ENCODE measurements at regions not wholly inside any gene's neighbourhood (a gene's known extent, or its start where the extent isn't known, plus 50 kb on each side); places are given as distances from the start of the nearest gene placed in this dataset.

DNA sequence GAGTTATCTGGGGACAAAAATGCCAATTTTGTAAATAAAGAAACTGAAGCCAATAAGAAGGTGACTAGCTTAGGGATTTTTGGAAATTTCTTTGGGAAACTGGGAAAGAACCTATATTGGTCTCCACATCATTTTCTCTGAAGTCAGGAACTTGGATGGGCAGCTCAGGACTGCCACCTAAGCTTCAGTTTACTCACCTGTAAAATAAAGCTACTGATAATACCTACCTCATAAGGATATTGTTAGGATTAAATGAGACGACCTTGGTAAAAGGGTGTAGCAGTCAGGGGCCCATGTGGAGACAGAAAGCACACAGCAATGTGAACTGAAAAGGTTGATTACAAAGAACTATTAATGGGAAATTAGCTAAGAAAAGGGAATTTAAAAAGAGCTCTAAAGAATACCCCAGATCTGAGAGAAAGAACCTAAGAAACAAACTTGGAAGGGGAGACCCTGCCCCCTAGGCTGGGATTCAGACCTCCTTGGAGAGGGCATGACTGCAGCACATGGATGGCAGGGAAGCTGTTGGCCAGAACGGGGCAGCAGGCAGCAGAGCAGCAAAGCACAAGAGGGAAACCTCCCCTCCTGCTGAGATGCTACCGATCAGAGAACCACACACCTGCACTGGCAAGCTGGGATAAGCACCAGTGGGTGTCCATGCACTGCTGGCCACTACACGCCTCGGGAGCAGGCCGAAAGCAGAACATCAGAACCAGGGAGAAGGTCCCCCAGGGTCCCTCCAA, 83.7 kb upstream of the THBS1 start:
- POLR2A ChIA-PET = no interaction called here
- CTCF ChIA-PET = interaction anchor here (1.0 to 1.8 kb wide), 2 partner anchors 83 to 260 kb away, joined by 3 to 9 read pairs; partner anchors contain the start of gene THBS1
- Mint-ChIP-seq H3K9me3 (ENCODE audit: insufficient read depth) (no peaks in the 10 kb centered on the region), H3K36me3 (ENCODE audit: low read depth) (no peaks in the 10 kb centered on the region), H3K4me3 (no peak overlapping the region), H3K27me3 (ENCODE audit: low read depth) (peaks cover 10% of the 10 kb centered on the region), H3K27ac (no peak overlapping the region), H3K4me1 (ENCODE audit: low read depth) (peaks cover 26% of the 10 kb centered on the region)
- ATAC-seq (no peak), DNase-seq (no peak)

DNA sequence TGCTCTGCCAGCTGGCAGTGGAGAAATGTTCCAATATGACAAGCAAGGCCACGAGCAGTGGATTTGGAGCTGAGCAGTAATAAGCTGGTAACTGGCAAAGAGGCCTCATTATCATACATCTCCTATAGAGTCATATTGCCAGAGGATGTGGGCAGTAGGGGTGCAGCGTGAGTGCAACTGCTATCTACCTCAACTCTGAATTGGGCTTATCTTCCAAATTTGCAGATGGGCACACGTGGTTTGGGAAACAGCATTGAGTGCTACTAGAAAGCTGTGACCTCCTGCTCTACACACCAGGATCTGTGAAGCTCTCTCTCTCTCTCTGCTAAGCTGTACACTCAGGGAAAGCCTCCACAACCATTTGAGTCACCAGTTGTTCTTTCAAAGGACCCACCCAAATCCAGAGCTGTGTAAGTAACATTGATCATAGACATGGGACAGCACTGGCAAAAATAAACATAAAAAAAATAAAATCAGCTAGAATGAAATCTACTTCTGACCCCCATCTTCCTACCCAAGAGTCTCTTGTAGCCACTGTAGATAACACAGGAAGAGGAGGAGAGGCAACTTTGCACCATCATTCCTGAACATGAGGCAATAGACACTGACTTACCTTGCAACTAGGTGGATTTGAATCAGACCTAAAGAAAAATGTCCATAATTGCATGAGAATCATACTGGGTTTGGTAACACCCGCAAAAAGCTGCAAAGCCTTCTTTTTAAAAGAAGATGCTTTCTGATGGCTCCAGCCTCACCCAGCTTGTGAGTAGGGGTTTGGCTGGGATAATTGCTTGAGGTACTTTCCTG, 82.9 kb upstream of the THBS1 start:
- Mint-ChIP-seq H3K36me3 (ENCODE audit: low read depth) (no peaks in the 10 kb centered on the region), H3K9me3 (ENCODE audit: insufficient read depth) (no peaks in the 10 kb centered on the region), H3K4me1 (ENCODE audit: low read depth) (peaks cover 26% of the 10 kb centered on the region), H3K4me3 (no peak overlapping the region), H3K27me3 (ENCODE audit: low read depth) (peaks cover 10% of the 10 kb centered on the region), H3K27ac (no peak overlapping the region)
- ChIA-PET POLR2A (no interaction called here), CTCF (interaction anchor here (1.8 kb wide), 1 partner anchor 83 kb away, joined by 9 read pairs; the partner anchor contains the start of gene THBS1)
- ATAC-seq (peak; percentile 33), DNase-seq (peak; percentile 31)

DNA sequence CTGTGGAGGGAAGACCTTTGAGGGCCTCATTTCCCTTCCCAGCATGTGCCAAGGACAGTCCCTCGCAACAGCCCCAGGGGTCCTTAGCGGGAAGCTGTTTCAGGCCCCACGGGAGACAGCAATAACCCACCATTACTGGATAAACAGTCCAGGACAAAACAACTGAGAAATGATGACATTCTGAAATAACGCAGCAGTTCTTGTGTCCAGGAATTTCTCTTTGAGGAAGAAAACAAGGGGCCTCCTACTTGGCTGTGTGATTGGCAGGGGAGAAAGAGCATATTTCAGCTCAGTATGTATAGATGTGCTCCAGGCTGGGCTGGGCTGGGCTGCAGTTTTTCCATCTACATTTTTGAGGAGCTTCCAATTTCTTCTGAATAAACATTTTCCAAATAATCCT, 82.2 kb upstream of the THBS1 start:
- H3K36me3 Mint-ChIP-seq (ENCODE audit: low read depth) = no peaks in the 10 kb centered on the region
- peaks cover 10% of the 10 kb centered on the region for H3K27me3 Mint-ChIP-seq (ENCODE audit: low read depth)
- no peak overlapping the region for H3K27ac Mint-ChIP-seq
- ATAC-seq (no peak), DNase-seq (no peak)
- ChIA-PET CTCF (no interaction called here), POLR2A (no interaction called here)
- peaks cover 26% of the 10 kb centered on the region for H3K4me1 Mint-ChIP-seq (ENCODE audit: low read depth)
- no peaks in the 10 kb centered on the region for H3K9me3 Mint-ChIP-seq (ENCODE audit: insufficient read depth)
- H3K4me3 Mint-ChIP-seq = no peak overlapping the region

DNA sequence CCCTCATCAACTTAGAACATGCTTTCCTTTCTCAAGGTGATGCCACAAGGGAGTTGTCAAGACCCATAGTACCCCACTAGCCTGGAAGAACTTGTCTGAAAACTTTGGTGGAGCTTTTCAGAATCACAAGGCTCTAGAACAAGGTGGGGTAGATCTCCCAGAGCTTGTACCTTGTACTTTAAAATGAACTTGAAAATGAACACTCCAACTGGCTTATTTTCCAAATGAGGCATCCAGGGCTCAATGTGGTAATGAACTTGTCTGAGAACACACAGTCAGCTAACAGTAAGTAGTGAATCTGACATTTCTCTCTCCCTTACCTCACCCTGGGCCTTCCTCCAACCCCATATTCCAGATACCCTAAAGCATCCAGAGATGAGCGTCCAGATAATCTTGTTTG, 81.8 kb upstream of the THBS1 start:
- Mint-ChIP-seq H3K27me3 (ENCODE audit: low read depth) (peaks cover 10% of the 10 kb centered on the region), H3K36me3 (ENCODE audit: low read depth) (no peaks in the 10 kb centered on the region), H3K27ac (no peak overlapping the region), H3K4me1 (ENCODE audit: low read depth) (peaks cover 26% of the 10 kb centered on the region), H3K9me3 (ENCODE audit: insufficient read depth) (no peaks in the 10 kb centered on the region), H3K4me3 (no peak overlapping the region)
- ChIA-PET CTCF (interaction anchor here (0.7 kb wide), 1 partner anchor 81 kb away, joined by 3 read pairs; no protein-coding TSS in a partner anchor), POLR2A (no interaction called here)
- no peak for DNase-seq
- ATAC-seq = no peak

DNA sequence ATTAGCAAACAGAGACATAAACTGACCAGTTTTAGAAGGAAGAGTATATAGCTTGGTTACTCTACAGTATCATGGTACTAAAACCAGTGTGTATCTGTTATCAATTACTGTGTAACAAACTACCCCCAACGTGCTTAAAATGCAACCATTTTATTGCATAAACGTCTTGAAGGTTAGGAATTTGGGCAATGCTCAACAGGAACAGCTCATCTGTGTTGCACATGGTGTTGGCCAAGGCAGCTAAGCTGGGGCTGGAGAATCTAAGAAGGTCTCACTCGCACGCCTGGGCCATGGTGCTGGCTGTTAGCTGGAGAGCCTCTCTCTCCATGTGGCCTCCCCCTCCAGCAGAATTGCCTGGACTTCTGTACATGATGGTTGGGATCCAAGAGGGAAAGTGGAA, 81.2 kb upstream of the THBS1 start:
- Mint-ChIP-seq H3K4me1 (ENCODE audit: low read depth) (peaks cover 19% of the 10 kb centered on the region), H3K9me3 (ENCODE audit: insufficient read depth) (no peaks in the 10 kb centered on the region), H3K27me3 (ENCODE audit: low read depth) (peaks cover 10% of the 10 kb centered on the region), H3K36me3 (ENCODE audit: low read depth) (no peaks in the 10 kb centered on the region), H3K27ac (no peak overlapping the region), H3K4me3 (no peak overlapping the region)
- POLR2A ChIA-PET = no interaction called here
- CTCF ChIA-PET = interaction anchor here (0.7 kb wide), 1 partner anchor 81 kb away, joined by 3 read pairs; no protein-coding TSS in a partner anchor
- DNase-seq = no peak
- no peak for ATAC-seq

DNA sequence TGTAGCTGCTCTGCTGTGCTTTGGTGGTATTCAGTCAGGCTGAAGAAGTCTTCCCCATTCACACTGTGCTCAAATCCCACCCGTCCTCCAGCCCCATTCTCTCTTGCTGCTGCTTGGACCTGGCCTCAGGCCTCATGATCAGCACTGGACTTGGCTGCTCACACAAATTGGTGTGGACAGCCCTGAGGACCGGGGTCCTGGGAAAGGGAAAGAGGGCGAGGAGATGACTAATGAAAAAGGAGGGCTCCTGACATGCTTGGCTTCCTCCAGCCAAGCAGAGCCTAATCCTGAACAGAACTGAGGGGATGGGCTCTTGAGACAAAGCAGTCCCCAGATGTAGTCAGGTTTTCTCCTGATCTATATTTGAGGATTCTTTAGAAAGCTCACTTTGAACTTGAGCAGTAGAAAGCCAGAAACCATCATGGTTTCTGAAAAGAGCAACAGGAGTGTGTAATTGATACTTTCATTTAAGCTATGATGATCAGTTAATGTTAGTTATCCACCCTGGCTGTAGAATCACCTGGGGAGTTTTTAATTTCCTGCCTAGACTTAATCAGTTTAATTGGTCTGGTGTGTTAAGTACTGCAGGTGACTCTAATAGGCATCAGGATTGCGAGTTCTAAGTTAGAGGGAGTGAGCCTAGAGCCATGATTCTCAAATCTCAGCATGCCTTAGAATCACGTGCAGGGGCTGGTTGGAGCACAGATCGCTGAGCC, 79.4 kb upstream of the THBS1 start:
- Mint-ChIP-seq H3K4me1 (ENCODE audit: low read depth) (peaks cover 15% of the 10 kb centered on the region), H3K9me3 (ENCODE audit: insufficient read depth) (no peaks in the 10 kb centered on the region), H3K4me3 (no peak overlapping the region), H3K27ac (no peak overlapping the region), H3K36me3 (ENCODE audit: low read depth) (no peaks in the 10 kb centered on the region), H3K27me3 (ENCODE audit: low read depth) (peaks cover 3% of the 10 kb centered on the region)
- ATAC-seq (no peak), DNase-seq (no peak)
- ChIA-PET POLR2A (no interaction called here), CTCF (no interaction called here)

DNA sequence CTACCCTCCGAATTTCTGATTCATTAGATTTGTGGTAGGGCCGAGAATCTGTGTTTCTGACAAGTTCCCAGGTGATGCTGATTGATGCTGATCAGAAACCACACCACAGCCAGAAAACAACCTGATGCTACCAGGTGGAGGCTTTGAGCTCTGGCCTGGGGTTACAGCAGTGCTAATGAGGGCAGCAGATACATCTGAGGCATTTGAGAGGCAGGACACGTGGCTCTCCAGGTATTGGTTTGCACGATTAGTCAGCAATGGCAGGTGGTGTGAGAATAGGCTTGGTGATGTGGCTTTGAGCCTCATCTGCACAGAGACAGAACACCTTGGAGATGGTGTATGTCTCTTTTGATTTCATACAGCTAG, 78.8 kb upstream of the THBS1 start:
- Mint-ChIP-seq H3K4me1 (ENCODE audit: low read depth) (peaks cover 15% of the 10 kb centered on the region), H3K9me3 (ENCODE audit: insufficient read depth) (no peaks in the 10 kb centered on the region), H3K4me3 (no peak overlapping the region), H3K36me3 (ENCODE audit: low read depth) (no peaks in the 10 kb centered on the region), H3K27ac (no peak overlapping the region), H3K27me3 (ENCODE audit: low read depth) (peaks cover 3% of the 10 kb centered on the region)
- ATAC-seq = no peak
- ChIA-PET POLR2A (no interaction called here), CTCF (no interaction called here)
- DNase-seq = no peak

DNA sequence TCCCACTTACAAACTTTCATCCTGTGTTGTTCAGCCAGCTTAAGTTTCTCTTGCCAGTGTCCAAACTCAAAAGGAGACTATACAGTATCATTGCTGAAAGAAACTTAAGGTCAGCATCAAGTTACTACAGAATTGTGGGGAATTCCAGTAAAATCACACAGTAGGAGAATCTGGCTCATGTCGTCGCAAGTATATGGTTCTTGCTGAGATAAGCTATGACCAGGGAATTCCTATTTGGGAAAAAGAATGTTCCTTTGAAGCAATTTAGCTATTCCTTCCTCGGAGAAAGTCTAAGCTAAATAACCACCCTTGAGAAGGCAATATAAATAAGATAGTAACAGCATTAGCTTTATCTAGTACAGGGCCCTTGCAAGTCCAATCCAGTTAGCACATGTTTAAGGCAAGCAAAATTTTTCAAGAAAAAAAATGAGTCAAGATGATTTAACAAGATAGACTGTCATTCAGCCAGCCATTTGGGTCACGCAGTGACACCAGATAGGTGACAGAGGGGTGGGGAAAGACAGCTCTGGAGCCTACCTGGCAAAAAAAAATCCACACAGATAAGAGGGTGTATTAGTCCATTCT, 78.2 kb upstream of the THBS1 start:
- Mint-ChIP-seq H3K4me3 (no peak overlapping the region), H3K4me1 (ENCODE audit: low read depth) (peaks cover 8% of the 10 kb centered on the region), H3K27me3 (ENCODE audit: low read depth) (peaks cover 3% of the 10 kb centered on the region), H3K36me3 (ENCODE audit: low read depth) (no peaks in the 10 kb centered on the region), H3K27ac (no peak overlapping the region), H3K9me3 (ENCODE audit: insufficient read depth) (no peaks in the 10 kb centered on the region)
- ATAC-seq = no peak
- CTCF ChIA-PET = no interaction called here
- POLR2A ChIA-PET = no interaction called here
- DNase-seq = no peak

DNA sequence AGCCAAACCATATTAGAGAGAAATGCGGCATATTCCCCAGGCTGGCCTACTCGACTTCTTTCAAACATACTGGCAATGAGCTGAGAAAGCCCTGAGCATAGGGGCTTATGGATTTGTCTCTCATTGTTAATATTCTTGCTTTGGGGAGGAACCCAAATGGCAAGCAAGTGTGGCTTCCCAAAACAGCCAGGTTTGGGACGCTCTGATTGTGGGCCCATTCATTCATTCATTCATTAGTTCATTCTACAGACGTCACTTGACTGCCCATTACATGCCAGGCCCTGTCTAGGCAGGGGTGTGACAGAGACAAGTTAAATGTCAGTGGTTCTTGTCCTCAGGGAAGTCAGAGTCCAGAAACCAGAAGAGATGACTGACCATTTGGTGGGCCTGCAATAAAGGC, 77.4 kb upstream of the THBS1 start:
- DNase-seq = no peak
- no peaks in the 10 kb centered on the region for H3K36me3 Mint-ChIP-seq (ENCODE audit: low read depth)
- ChIA-PET CTCF (interaction anchor here (1.0 kb wide), 1 partner anchor 107 kb away, joined by 3 read pairs; no protein-coding TSS in a partner anchor), POLR2A (no interaction called here)
- H3K27ac Mint-ChIP-seq = no peak overlapping the region
- no peaks in the 10 kb centered on the region for H3K9me3 Mint-ChIP-seq (ENCODE audit: insufficient read depth)
- ATAC-seq = no peak
- peaks cover 5% of the 10 kb centered on the region for H3K27me3 Mint-ChIP-seq (ENCODE audit: low read depth)
- no peak overlapping the region for H3K4me3 Mint-ChIP-seq
- H3K4me1 Mint-ChIP-seq (ENCODE audit: low read depth) = peaks cover under 1% of the 10 kb centered on the region

DNA sequence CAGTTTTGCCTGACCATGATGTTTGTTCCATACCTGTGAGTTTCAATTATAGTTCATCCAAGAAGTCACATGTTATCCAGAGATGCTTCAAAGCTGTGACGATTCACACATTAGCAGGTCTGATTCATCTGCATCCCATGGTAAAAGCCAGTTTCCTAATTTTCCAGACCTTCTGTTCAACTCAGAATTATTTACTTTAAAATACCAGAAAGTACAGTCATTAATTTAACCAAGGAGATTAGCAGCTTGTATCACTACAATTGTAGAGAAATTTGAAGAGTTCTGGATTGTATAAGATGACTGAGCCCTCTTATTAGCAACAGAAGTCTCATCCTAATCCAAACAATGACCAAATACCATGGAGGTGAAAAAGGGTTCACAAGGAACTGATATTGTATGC, 76.1 kb upstream of the THBS1 start:
- Mint-ChIP-seq H3K36me3 (ENCODE audit: low read depth) (no peaks in the 10 kb centered on the region), H3K4me1 (ENCODE audit: low read depth) (no peaks in the 10 kb centered on the region), H3K4me3 (no peak overlapping the region), H3K27me3 (ENCODE audit: low read depth) (peaks cover 7% of the 10 kb centered on the region), H3K9me3 (ENCODE audit: insufficient read depth) (no peaks in the 10 kb centered on the region), H3K27ac (no peak overlapping the region)
- DNase-seq = no peak
- no peak for ATAC-seq
- ChIA-PET CTCF (interaction anchor here (1.2 kb wide), 1 partner anchor 75 kb away, joined by 3 read pairs; no protein-coding TSS in a partner anchor), POLR2A (no interaction called here)

DNA sequence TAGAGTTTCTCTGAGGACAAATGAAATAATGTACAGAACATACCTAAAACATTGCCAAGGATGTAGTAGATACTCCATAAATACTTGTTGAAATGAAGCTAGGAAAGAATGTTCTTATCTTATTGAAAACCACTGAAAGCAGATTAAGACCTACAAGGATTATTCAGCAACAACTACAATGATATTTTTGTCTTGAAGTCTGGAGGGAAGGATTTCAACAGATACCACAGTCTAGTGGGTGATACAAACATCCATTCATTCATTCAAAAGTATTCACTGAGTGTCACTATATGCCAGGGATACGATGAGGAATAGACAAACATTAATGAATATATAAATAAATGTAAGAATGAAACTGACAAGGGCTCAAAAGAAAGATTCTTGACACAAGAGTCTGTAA, 74.7 kb upstream of the THBS1 start:
- H3K4me3 Mint-ChIP-seq = no peak overlapping the region
- no peaks in the 10 kb centered on the region for H3K36me3 Mint-ChIP-seq (ENCODE audit: low read depth)
- ATAC-seq (no peak), DNase-seq (no peak)
- no peaks in the 10 kb centered on the region for H3K4me1 Mint-ChIP-seq (ENCODE audit: low read depth)
- H3K27ac Mint-ChIP-seq = no peak overlapping the region
- POLR2A ChIA-PET = no interaction called here
- peaks cover 7% of the 10 kb centered on the region for H3K27me3 Mint-ChIP-seq (ENCODE audit: low read depth)
- H3K9me3 Mint-ChIP-seq (ENCODE audit: insufficient read depth) = no peaks in the 10 kb centered on the region
- CTCF ChIA-PET = no interaction called here

DNA sequence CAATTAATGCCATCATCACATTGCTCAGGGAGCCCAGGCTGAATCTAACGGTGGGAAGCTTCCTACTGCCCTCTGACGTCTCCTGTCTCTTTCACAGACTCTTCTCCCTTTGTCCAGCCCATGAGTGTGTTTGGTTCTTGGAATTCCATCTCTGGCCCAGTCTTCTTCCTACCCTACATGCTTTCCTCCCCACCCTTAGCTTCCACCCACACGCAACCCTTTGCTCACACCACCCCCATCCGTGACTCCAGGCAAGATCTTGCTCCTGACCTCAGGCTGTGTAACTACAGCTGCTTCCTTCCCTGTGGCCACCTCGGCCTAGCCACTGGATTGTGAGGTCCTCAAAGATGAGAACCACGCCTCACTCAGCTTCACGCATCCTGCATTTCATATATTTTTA, 72.3 kb upstream of the THBS1 start:
- Mint-ChIP-seq H3K27ac (no peak overlapping the region), H3K9me3 (ENCODE audit: insufficient read depth) (no peaks in the 10 kb centered on the region), H3K27me3 (ENCODE audit: low read depth) (peaks cover 7% of the 10 kb centered on the region), H3K4me1 (ENCODE audit: low read depth) (no peaks in the 10 kb centered on the region), H3K36me3 (ENCODE audit: low read depth) (no peaks in the 10 kb centered on the region), H3K4me3 (no peak overlapping the region)
- ChIA-PET CTCF (no interaction called here), POLR2A (no interaction called here)
- ATAC-seq = no peak
- no peak for DNase-seq
